ENCODE measurements at regions not wholly inside any gene's neighbourhood (a gene's known extent, or its start where the extent isn't known, plus 50 kb on each side); places are given as distances from the start of the nearest gene placed in this dataset.
"Not testable (repeated sequence)": the region's sequence is repeated elsewhere in the genome, so short reads cannot be mapped to it uniquely, and the experiment has no call there.

DNA sequence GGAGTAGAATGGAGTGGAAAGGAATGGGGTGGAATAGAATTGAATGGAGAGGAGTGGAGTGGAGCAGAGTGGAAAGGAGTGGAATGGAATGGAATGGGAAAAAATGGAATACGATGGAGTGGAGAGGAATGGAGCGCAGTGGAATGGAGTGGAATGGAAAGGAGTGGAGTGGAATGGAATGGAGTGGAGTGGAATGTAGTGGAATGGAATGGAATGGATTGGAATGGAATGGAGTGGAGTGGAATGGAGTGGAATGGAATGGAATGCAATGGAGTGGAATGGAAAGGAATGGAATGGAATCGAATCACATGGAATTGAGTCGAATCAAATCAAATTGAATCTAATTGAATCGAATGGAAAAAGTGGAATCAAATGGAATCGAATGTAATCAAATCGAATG is 1016.1 kb downstream of the CDY1 start:
- no peak for DNase-seq (ENCODE audit: low spot score)

- DNase-seq (ENCODE audit: low spot score): not testable (repeated sequence)
Measured at GRCh38 chrY:26645856-26646255, 1023.9 kb downstream of the CDY1 start.

- DNase-seq (ENCODE audit: low spot score): not testable (repeated sequence)
Measured at GRCh38 chrY:26648240-26648639, 1026.3 kb downstream of the CDY1 start.

DNA sequence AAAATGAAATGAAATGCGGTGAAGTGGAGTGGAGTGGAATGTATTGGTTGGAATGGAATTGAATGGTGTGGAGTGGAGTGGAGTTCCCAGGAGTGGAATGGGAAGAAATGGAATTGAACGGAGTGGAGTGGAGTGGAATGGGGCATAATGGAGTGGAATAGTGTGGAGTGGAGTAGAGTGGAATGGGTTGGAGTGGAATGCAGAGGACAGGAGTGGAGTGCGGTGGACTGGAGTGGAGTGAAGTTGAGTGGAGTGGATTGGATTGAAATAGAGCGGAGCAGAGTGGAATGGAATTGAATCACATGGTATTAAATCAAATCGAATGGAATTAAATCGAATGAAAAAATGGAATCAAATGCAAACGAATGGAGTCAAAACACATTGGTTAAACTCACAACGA is 1042.3 kb downstream of the CDY1 start:
- not testable (repeated sequence) for DNase-seq (ENCODE audit: low spot score)

DNA sequence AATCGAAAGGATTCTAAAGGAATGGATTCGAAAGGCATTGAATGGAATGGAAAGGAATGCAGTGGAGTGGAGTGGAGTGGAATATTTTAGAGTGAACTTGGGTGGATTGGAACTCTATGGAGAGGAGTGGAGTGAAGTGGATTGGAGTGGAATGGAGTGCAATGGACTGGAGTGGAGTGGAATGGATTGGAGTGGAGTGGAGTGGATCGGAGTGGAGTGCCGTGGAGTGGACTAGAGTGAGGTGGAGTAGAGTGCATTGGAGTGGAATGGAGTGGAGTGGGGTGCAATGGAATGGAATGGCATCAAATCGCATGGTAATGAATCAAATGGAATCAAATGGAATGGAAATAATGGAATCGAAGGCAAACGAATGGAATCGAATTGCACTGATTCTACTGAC is 1044.8 kb downstream of the CDY1 start:
- DNase-seq (ENCODE audit: low spot score): not testable (repeated sequence)

DNA sequence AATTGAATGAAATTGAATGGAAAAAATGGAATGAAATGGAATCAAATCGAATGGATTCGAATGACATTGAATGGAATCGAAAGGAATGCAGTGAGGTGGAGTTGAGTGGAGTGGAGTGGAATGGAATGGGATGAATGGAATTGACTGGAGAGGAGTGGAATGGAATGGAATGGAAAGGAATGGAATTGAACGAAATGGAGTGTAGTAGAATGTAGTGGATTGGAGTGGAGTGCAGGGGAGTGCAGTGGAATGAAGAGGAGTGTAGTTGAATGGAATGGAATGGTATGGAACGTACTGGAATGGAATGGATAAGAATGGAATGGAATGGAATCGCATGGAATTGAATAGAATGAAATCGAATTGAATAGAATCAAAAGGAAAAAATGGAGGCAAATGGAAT is 1047.3 kb downstream of the CDY1 start:
- not testable (repeated sequence) for DNase-seq (ENCODE audit: low spot score)

GRCh38 chrY:26670360-26670871 is 1048.5 kb downstream of the CDY1 start:
- DNase-seq (ENCODE audit: low spot score): not testable (repeated sequence)

GRCh38 chrY:26670881-26671879 is 1049.3 kb downstream of the CDY1 start:
- DNase-seq (ENCODE audit: low spot score): peak; percentile 41

All from globus pallidus (tissue), 1 donor.